ENCODE measurements at regions not wholly inside any gene's neighbourhood (a gene's known extent, or its start where the extent isn't known, plus 50 kb on each side); places are given as distances from the start of the nearest gene placed in this dataset.

- Histone ChIP-seq H3K4me3 (ENCODE audit: insufficient read length, low read depth) (no peak overlapping the region), H3K36me3 (ENCODE audit: insufficient read depth, insufficient read length, low read length) (no peaks in the 10 kb centered on the region), H3K9me3 (ENCODE audit: insufficient read depth, low read length) (no peaks in the 10 kb centered on the region), H3K27me3 (ENCODE audit: insufficient read depth, insufficient read length) (no peaks in the 10 kb centered on the region), H3K9ac (ENCODE audit: insufficient read length, low read depth) (no peak overlapping the region), H3K4me1 (ENCODE audit: insufficient read depth, insufficient read length) (no peaks in the 10 kb centered on the region)
- no peak for TF ChIP-seq YY1 (IDR thresholded peaks at IDR 0.05; ENCODE audit: insufficient read depth, insufficient read length)
- TF ChIP-seq ZNF274 (IDR thresholded peaks at IDR 0.05; ENCODE audit: low read depth, low read length), result no peak
- TF ChIP-seq SUZ12 (IDR thresholded peaks at IDR 0.05; ENCODE audit: extremely low read depth, insufficient read depth, insufficient read length), result no peak
- no peak for DNase-seq (ENCODE audit: low read depth, low spot score)
Observed at GRCh38 chr4:170854097-170854496, 764.3 kb upstream of the AADAT start.

GRCh38 chr4:170853422-170854021, 763.8 kb upstream of the AADAT start:
- no peak overlapping the region for H3K4me3 ChIP-seq (ENCODE audit: insufficient read length, low read depth)
- peak; percentile 33 for DNase-seq (ENCODE audit: low read depth, low spot score)
- no peak overlapping the region for H3K9ac ChIP-seq (ENCODE audit: insufficient read length, low read depth)
- no peaks in the 10 kb centered on the region for H3K36me3 ChIP-seq (ENCODE audit: insufficient read depth, insufficient read length, low read length)
- H3K9me3 ChIP-seq (ENCODE audit: insufficient read depth, low read length), result no peaks in the 10 kb centered on the region
- no peak for TF ChIP-seq SUZ12 (IDR thresholded peaks at IDR 0.05; ENCODE audit: extremely low read depth, insufficient read depth, insufficient read length)
- no peaks in the 10 kb centered on the region for H3K4me1 ChIP-seq (ENCODE audit: insufficient read depth, insufficient read length)
- no peaks in the 10 kb centered on the region for H3K27me3 ChIP-seq (ENCODE audit: insufficient read depth, insufficient read length)

GRCh38 chr4:170849969-170850368, 760.2 kb upstream of the AADAT start:
- TF ChIP-seq YY1 (IDR thresholded peaks at IDR 0.05; ENCODE audit: insufficient read depth, insufficient read length), result no peak
- TF ChIP-seq ZNF274 (IDR thresholded peaks at IDR 0.05; ENCODE audit: low read depth, low read length), result no peak
- TF ChIP-seq SUZ12 (IDR thresholded peaks at IDR 0.05; ENCODE audit: extremely low read depth, insufficient read depth, insufficient read length), result no peak
- H3K36me3 ChIP-seq (ENCODE audit: insufficient read depth, insufficient read length, low read length), result no peaks in the 10 kb centered on the region
- no peak overlapping the region for H3K9ac ChIP-seq (ENCODE audit: insufficient read length, low read depth)
- no peaks in the 10 kb centered on the region for H3K4me1 ChIP-seq (ENCODE audit: insufficient read depth, insufficient read length)
- no peak for DNase-seq (ENCODE audit: low read depth, low spot score)
- H3K9me3 ChIP-seq (ENCODE audit: insufficient read depth, low read length), result no peaks in the 10 kb centered on the region
- H3K27me3 ChIP-seq (ENCODE audit: insufficient read depth, insufficient read length), result no peaks in the 10 kb centered on the region
- no peak overlapping the region for H3K4me3 ChIP-seq (ENCODE audit: insufficient read length, low read depth)

- Histone ChIP-seq H3K4me1 (ENCODE audit: insufficient read depth, insufficient read length) (no peaks in the 10 kb centered on the region), H3K4me3 (ENCODE audit: insufficient read length, low read depth) (no peak overlapping the region), H3K9me3 (ENCODE audit: insufficient read depth, low read length) (no peaks in the 10 kb centered on the region), H3K27me3 (ENCODE audit: insufficient read depth, insufficient read length) (no peaks in the 10 kb centered on the region), H3K36me3 (ENCODE audit: insufficient read depth, insufficient read length, low read length) (no peaks in the 10 kb centered on the region), H3K9ac (ENCODE audit: insufficient read length, low read depth) (no peak overlapping the region)
- no peak for TF ChIP-seq SUZ12 (IDR thresholded peaks at IDR 0.05; ENCODE audit: extremely low read depth, insufficient read depth, insufficient read length)
- TF ChIP-seq ZNF274 (IDR thresholded peaks at IDR 0.05; ENCODE audit: low read depth, low read length), result no peak
- TF ChIP-seq YY1 (IDR thresholded peaks at IDR 0.05; ENCODE audit: insufficient read depth, insufficient read length), result no peak
- no peak for DNase-seq (ENCODE audit: low read depth, low spot score)
Observed at GRCh38 chr4:170827562-170828274, 738.0 kb upstream of the AADAT start.

- Histone ChIP-seq H3K9ac (ENCODE audit: insufficient read length, low read depth) (no peak overlapping the region), H3K4me1 (ENCODE audit: insufficient read depth, insufficient read length) (no peaks in the 10 kb centered on the region), H3K27me3 (ENCODE audit: insufficient read depth, insufficient read length) (no peaks in the 10 kb centered on the region), H3K4me3 (ENCODE audit: insufficient read length, low read depth) (no peak overlapping the region), H3K36me3 (ENCODE audit: insufficient read depth, insufficient read length, low read length) (no peaks in the 10 kb centered on the region), H3K9me3 (ENCODE audit: insufficient read depth, low read length) (peaks cover 14% of the 10 kb centered on the region; the same call in 1 of the 2 replicates)
- TF ChIP-seq ZNF274 (IDR thresholded peaks at IDR 0.05; ENCODE audit: low read depth, low read length), result no peak
- TF ChIP-seq SUZ12 (IDR thresholded peaks at IDR 0.05; ENCODE audit: extremely low read depth, insufficient read depth, insufficient read length), result no peak
- no peak for TF ChIP-seq YY1 (IDR thresholded peaks at IDR 0.05; ENCODE audit: insufficient read depth, insufficient read length)
- DNase-seq (ENCODE audit: low read depth, low spot score), result no peak
Observed at GRCh38 chr4:170818786-170819185, 729.0 kb upstream of the AADAT start.

GRCh38 chr4:170805352-170805751, 715.6 kb upstream of the AADAT start:
- Histone ChIP-seq H3K4me1 (ENCODE audit: insufficient read depth, insufficient read length) (no peaks in the 10 kb centered on the region), H3K27me3 (ENCODE audit: insufficient read depth, insufficient read length) (no peaks in the 10 kb centered on the region), H3K9me3 (ENCODE audit: insufficient read depth, low read length) (no peaks in the 10 kb centered on the region), H3K9ac (ENCODE audit: insufficient read length, low read depth) (no peak overlapping the region), H3K36me3 (ENCODE audit: insufficient read depth, insufficient read length, low read length) (no peaks in the 10 kb centered on the region), H3K4me3 (ENCODE audit: insufficient read length, low read depth) (no peak overlapping the region)
- no peak for TF ChIP-seq SUZ12 (IDR thresholded peaks at IDR 0.05; ENCODE audit: extremely low read depth, insufficient read depth, insufficient read length)
- TF ChIP-seq YY1 (IDR thresholded peaks at IDR 0.05; ENCODE audit: insufficient read depth, insufficient read length), result no peak
- no peak for DNase-seq (ENCODE audit: low read depth, low spot score)

GRCh38 chr4:170804930-170805329, 715.2 kb upstream of the AADAT start:
- Histone ChIP-seq H3K36me3 (ENCODE audit: insufficient read depth, insufficient read length, low read length) (no peaks in the 10 kb centered on the region), H3K4me1 (ENCODE audit: insufficient read depth, insufficient read length) (no peaks in the 10 kb centered on the region), H3K27me3 (ENCODE audit: insufficient read depth, insufficient read length) (no peaks in the 10 kb centered on the region), H3K4me3 (ENCODE audit: insufficient read length, low read depth) (no peak overlapping the region), H3K9me3 (ENCODE audit: insufficient read depth, low read length) (no peaks in the 10 kb centered on the region), H3K9ac (ENCODE audit: insufficient read length, low read depth) (no peak overlapping the region)
- no peak for TF ChIP-seq SUZ12 (IDR thresholded peaks at IDR 0.05; ENCODE audit: extremely low read depth, insufficient read depth, insufficient read length)
- no peak for TF ChIP-seq ZNF274 (IDR thresholded peaks at IDR 0.05; ENCODE audit: low read depth, low read length)
- no peak for TF ChIP-seq YY1 (IDR thresholded peaks at IDR 0.05; ENCODE audit: insufficient read depth, insufficient read length)
- no peak for DNase-seq (ENCODE audit: low read depth, low spot score)

Data from NT2/D1 (cell line).